ENCODE measurements at regions not wholly inside any gene's neighbourhood (a gene's known extent, or its start where the extent isn't known, plus 50 kb on each side); places are given as distances from the start of the nearest gene placed in this dataset.
A peak's percentile ranks its signal among the peaks of the same experiment; 100 is the strongest.

- no peak overlapping the region for H3K27ac ChIP-seq
- DNase-seq (ENCODE audit: low spot score): no peak
- CTCF ChIA-PET: no interaction called here
- POLR2A ChIA-PET (ENCODE audit: low non-redundant PET): no interaction called here
- no peak for TF ChIP-seq CTCF (conservative IDR thresholded peaks at IDR 0.05; ENCODE audit: low read depth)
Observed at GRCh38 chr5:5902678-5903646, 475.4 kb downstream of the MED10 start.

GRCh38 chr5:5900350-5900749 is 477.9 kb downstream of the ICE1 start:
- no peak overlapping the region for H3K27ac ChIP-seq
- ChIA-PET CTCF (no interaction called here), POLR2A (ENCODE audit: low non-redundant PET) (no interaction called here)
- no peak for DNase-seq (ENCODE audit: low spot score)
- TF ChIP-seq CTCF (conservative IDR thresholded peaks at IDR 0.05; ENCODE audit: low read depth): no peak

GRCh38 chr5:5899716-5900115 is 477.2 kb downstream of the ICE1 start:
- DNase-seq (ENCODE audit: low spot score): no peak
- no peak for TF ChIP-seq CTCF (conservative IDR thresholded peaks at IDR 0.05; ENCODE audit: low read depth)
- no peak overlapping the region for H3K27ac ChIP-seq
- POLR2A ChIA-PET (ENCODE audit: low non-redundant PET): no interaction called here
- CTCF ChIA-PET: no interaction called here

- ChIA-PET POLR2A (ENCODE audit: low non-redundant PET) (no interaction called here), CTCF (no interaction called here)
- no peak for DNase-seq (ENCODE audit: low spot score)
- TF ChIP-seq CTCF (conservative IDR thresholded peaks at IDR 0.05; ENCODE audit: low read depth): no peak
- no peak overlapping the region for H3K27ac ChIP-seq
Observed at GRCh38 chr5:5888284-5888683, 465.8 kb downstream of the ICE1 start.

GRCh38 chr5:5887833-5888232 is 465.4 kb downstream of the ICE1 start:
- ChIA-PET POLR2A (ENCODE audit: low non-redundant PET) (no interaction called here), CTCF (no interaction called here)
- DNase-seq (ENCODE audit: low spot score): no peak
- no peak for TF ChIP-seq CTCF (conservative IDR thresholded peaks at IDR 0.05; ENCODE audit: low read depth)
- H3K27ac ChIP-seq: no peak overlapping the region

GRCh38 chr5:5886812-5887486 is 464.5 kb downstream of the ICE1 start:
- DNase-seq (ENCODE audit: low spot score): peak; percentile 17
- H3K27ac ChIP-seq: no peak overlapping the region
- peak; percentile 67 for TF ChIP-seq CTCF (conservative IDR thresholded peaks at IDR 0.05; ENCODE audit: low read depth)
- ChIA-PET POLR2A (ENCODE audit: low non-redundant PET) (no interaction called here), CTCF (interaction anchor here (0.5 to 0.7 kb wide), 4 partner anchors 38 to 660 kb away, joined by 3 read pairs; no protein-coding TSS in a partner anchor)
